SK-N-SH (cell line): ENCODE measurements at regions not wholly inside any gene's neighbourhood (a gene's known extent, or its start where the extent isn't known, plus 50 kb on each side); places are given as distances from the start of the nearest gene placed in this dataset.

Source experiments
- CTCF ChIA-PET: fragments of 300-600, 350-600 bp; formaldehyde crosslinking; extraction: SDS; loops from one replicate; lab custom pipeline; 2021; lab: Yijun Ruan, JAX
- POLR2A ChIA-PET: fragments of 350-600 bp; sonication (Branson Sonifier 250); formaldehyde crosslinking; extraction: SDS; loops from one replicate; lab custom pipeline; 2020; ENCODE audit warnings: antibody characterized with exemption, inconsistent platforms; lab: Yijun Ruan, JAX
- DNase-seq: peaks from one replicate; pipeline ENCODE4 v3.0.0; 2012
- H2AFZ ChIP-seq: fragments of 200-600 bp; sonication (generic); 2 replicates; pipeline ENCODE4 v1.8.1; 2016; ENCODE audit warnings: antibody characterized with exemption, mild to moderate bottlenecking, low read depth
- H3F3A ChIP-seq: fragments of 200-600 bp; sonication (generic); replicated peaks from 2 replicates; pipeline ENCODE3; 2016; ENCODE audit warnings: antibody characterized with exemption, mild to moderate bottlenecking; ENCODE audit not compliant: insufficient read depth
- H3K27ac ChIP-seq, 2 experiments: fragments of 200-500 bp in 1 of 2; fragments of 200-600 bp in 1 of 2; sonication (Bioruptor generic) in 1 of 2; sonication (generic), shearing (Covaris generic) in 1 of 2; 2 replicates each; pipeline versions ENCODE4 v1.5.1 to v1.6.1; 2014 to 2016; ENCODE audit warnings: low read depth in 2 of 2, inconsistent platforms in 1 of 2, low read length in 1 of 2, mild to moderate bottlenecking in 1 of 2, mixed read lengths in 1 of 2
- H3K27me3 ChIP-seq: fragments of 200-600 bp; sonication (generic), shearing (Covaris generic); 2 replicates; pipeline ENCODE4 v1.6.1; 2016; ENCODE audit warnings: mixed run types; ENCODE audit not compliant: insufficient read depth
- H3K36me3 ChIP-seq, 2 experiments: fragments of 200-500 bp in 1 of 2; fragments of 200-600 bp in 1 of 2; sonication (Bioruptor generic) in 1 of 2; sonication (generic) in 1 of 2; replicated peaks in 1 of 2; 2 replicates each; pipeline versions ENCODE3 to v1.5.1; 2014 to 2016; ENCODE audit warnings: low read length in 1 of 2, mild to moderate bottlenecking in 1 of 2; ENCODE audit not compliant: insufficient read depth in 2 of 2, control insufficient read depth in 1 of 2
- H3K4me1 ChIP-seq, 2 experiments: fragments of 200-500 bp in 1 of 2; fragments of 200-600 bp in 1 of 2; sonication (Bioruptor generic) in 1 of 2; sonication (generic), shearing (Covaris generic) in 1 of 2; 2 replicates each; pipeline versions ENCODE4 v1.5.1 to v1.6.1; 2014 to 2016; ENCODE audit warnings: low read depth in 1 of 2, low read length in 1 of 2, mixed run types in 1 of 2; ENCODE audit not compliant: insufficient read depth in 2 of 2, control insufficient read depth in 1 of 2
- H3K4me2 ChIP-seq: fragments of 200-600 bp; sonication (generic), shearing (Covaris generic); 2 replicates; pipeline ENCODE4 v1.6.1; 2017; ENCODE audit warnings: mixed run types
- H3K4me3 ChIP-seq, 2 experiments: fragments of 200-500 bp in 1 of 2; fragments of 200-600 bp in 1 of 2; sonication (Bioruptor generic) in 1 of 2; sonication (generic), shearing (Covaris generic) in 1 of 2; 2 replicates each; pipeline versions ENCODE4 v1.5.1 to v1.8.1; 2014 to 2016; ENCODE audit warnings: low read depth in 2 of 2, inconsistent platforms in 1 of 2, low read length in 1 of 2, mild to moderate bottlenecking in 1 of 2, mixed read lengths in 1 of 2, moderate library complexity in 1 of 2
- H3K79me2 ChIP-seq: fragments of 200-600 bp; sonication (generic); 2 replicates; pipeline ENCODE4 v1.8.1; 2017; ENCODE audit warnings: mild to moderate bottlenecking; ENCODE audit not compliant: insufficient read depth
- H3K9ac ChIP-seq: fragments of 200-600 bp; sonication (generic); 2 replicates; pipeline ENCODE4 v1.6.1; 2017; ENCODE audit warnings: mixed run types
- H3K9me2 ChIP-seq: fragments of 200-600 bp; sonication (generic); 2 replicates; pipeline ENCODE4 v1.6.1; 2017; ENCODE audit warnings: mixed run types
- H3K9me3 ChIP-seq: fragments of 200-600 bp; sonication (generic); 2 replicates; pipeline ENCODE4 v1.6.1; 2017; ENCODE audit warnings: mixed run types, mild to moderate bottlenecking, moderate library complexity
- H4K20me1 ChIP-seq: fragments of 200-600 bp; sonication (generic); 2 replicates; pipeline ENCODE4 v1.6.1; 2017; ENCODE audit warnings: mild to moderate bottlenecking, mixed run types; ENCODE audit not compliant: insufficient read depth
- CTCF ChIP-seq: fragments of 200-600 bp; sonication (generic); IDR thresholded peaks from 2 replicates; pipeline ENCODE4 v1.6.1; 2017; ENCODE audit warnings: antibody characterized with exemption, mild to moderate bottlenecking, moderate library complexity
- ELF1 ChIP-seq: IDR thresholded peaks from 2 replicates; pipeline ENCODE4 v1.4.0; 2012
- GATA2 ChIP-seq: sonication (generic); formaldehyde crosslinking; IDR thresholded peaks from 2 replicates; pipeline ENCODE4 v1.5.0; 2020; ENCODE audit warnings: mild to moderate bottlenecking, missing genetic modification reagents
- IRF3 ChIP-seq: fragments of 150-350 bp; IDR thresholded peaks from 2 replicates; pipeline ENCODE4 v1.6.1; 2016; ENCODE audit warnings: mild to moderate bottlenecking, low read depth, low read length
- POLR2AphosphoS5 ChIP-seq: IDR thresholded peaks from 2 replicates; pipeline ENCODE4 v1.6.1; 2012; ENCODE audit warnings: low read depth, low read length
- RFX5 ChIP-seq: IDR thresholded peaks from 2 replicates; pipeline ENCODE4 v1.6.1; 2012; ENCODE audit warnings: mild to moderate bottlenecking, improper control_type of control experiment, low read length
- RXRA ChIP-seq: IDR thresholded peaks from 2 replicates; pipeline ENCODE4 v1.4.0; 2012; ENCODE audit warnings: low read depth, mild to moderate bottlenecking, borderline replicate concordance
- SIN3A ChIP-seq: IDR thresholded peaks from 2 replicates; pipeline ENCODE4 v1.6.1; 2012; ENCODE audit warnings: low read depth, mild to moderate bottlenecking, low read length, moderate library complexity, borderline replicate concordance
- TEAD4 ChIP-seq: IDR thresholded peaks from 2 replicates; pipeline ENCODE4 v1.4.0; 2012; ENCODE audit warnings: mild to moderate bottlenecking, borderline replicate concordance; ENCODE audit not compliant: insufficient read depth
- YY1 ChIP-seq: IDR thresholded peaks from 2 replicates; pipeline ENCODE4 v1.4.0; 2012; ENCODE audit warnings: low read depth, mild to moderate bottlenecking
- WGBS: methylation state at CpG from one replicate; pipeline ENCODE4 v1.1.6; 2017; ENCODE audit warnings: low lambda C conversion rate; 5-methylcytosine and 5-hydroxymethylcytosine counted together
- TF ChIP-seq, protein P1 (sequence below): IDR thresholded peaks from 2 replicates; pipeline ENCODE4 v1.6.1; 2012; ENCODE audit warnings: mild to moderate bottlenecking, low read depth, low read length, moderate library complexity

GRCh38 chr4:178463747-178464146, 1021.5 kb upstream of the AGA start:
- Histone ChIP-seq H3K9ac (no peak overlapping the region), H3K4me1 (no peaks in the 10 kb centered on the region), H4K20me1 (no peaks in the 10 kb centered on the region), H3K36me3 (no peaks in the 10 kb centered on the region), H3K27me3 (no peaks in the 10 kb centered on the region), H3K27ac (no peak overlapping the region), H3K9me3 (no peaks in the 10 kb centered on the region), H2AFZ (no peak overlapping the region), H3K9me2 (no peaks in the 10 kb centered on the region), H3K4me2 (no peak overlapping the region), H3F3A (no peaks in the 10 kb centered on the region), H3K4me3 (no peak overlapping the region), H3K79me2 (no peaks in the 10 kb centered on the region)
- WGBS: 6% methylated on average over 2 of the region's 2 CpGs
- ChIA-PET POLR2A (no interaction called here), CTCF (no interaction called here)
- no peak for DNase-seq
- TF ChIP-seq, protein P1, sequence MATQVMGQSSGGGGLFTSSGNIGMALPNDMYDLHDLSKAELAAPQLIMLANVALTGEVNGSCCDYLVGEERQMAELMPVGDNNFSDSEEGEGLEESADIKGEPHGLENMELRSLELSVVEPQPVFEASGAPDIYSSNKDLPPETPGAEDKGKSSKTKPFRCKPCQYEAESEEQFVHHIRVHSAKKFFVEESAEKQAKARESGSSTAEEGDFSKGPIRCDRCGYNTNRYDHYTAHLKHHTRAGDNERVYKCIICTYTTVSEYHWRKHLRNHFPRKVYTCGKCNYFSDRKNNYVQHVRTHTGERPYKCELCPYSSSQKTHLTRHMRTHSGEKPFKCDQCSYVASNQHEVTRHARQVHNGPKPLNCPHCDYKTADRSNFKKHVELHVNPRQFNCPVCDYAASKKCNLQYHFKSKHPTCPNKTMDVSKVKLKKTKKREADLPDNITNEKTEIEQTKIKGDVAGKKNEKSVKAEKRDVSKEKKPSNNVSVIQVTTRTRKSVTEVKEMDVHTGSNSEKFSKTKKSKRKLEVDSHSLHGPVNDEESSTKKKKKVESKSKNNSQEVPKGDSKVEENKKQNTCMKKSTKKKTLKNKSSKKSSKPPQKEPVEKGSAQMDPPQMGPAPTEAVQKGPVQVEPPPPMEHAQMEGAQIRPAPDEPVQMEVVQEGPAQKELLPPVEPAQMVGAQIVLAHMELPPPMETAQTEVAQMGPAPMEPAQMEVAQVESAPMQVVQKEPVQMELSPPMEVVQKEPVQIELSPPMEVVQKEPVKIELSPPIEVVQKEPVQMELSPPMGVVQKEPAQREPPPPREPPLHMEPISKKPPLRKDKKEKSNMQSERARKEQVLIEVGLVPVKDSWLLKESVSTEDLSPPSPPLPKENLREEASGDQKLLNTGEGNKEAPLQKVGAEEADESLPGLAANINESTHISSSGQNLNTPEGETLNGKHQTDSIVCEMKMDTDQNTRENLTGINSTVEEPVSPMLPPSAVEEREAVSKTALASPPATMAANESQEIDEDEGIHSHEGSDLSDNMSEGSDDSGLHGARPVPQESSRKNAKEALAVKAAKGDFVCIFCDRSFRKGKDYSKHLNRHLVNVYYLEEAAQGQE: no peak
- TF ChIP-seq SIN3A (no peak), YY1 (no peak), TEAD4 (no peak), ELF1 (no peak), RFX5 (no peak), RXRA (no peak), IRF3 (no peak), GATA2 (no peak), CTCF (no peak), POLR2AphosphoS5 (no peak)
